Ovary (tissue), 7 donors: ENCODE measurements at regions not wholly inside any gene's neighbourhood (a gene's known extent, or its start where the extent isn't known, plus 50 kb on each side); places are given as distances from the start of the nearest gene placed in this dataset.

Source experiments
- DNase-seq, 5 donors: peaks; one replicate each; pipeline ENCODE4 v3.0.0-alpha.2; 2019 to 2020
- H3K27ac ChIP-seq, 2 donors: fragments of 200-600 bp; one replicate each; pipeline versions ENCODE4 v1.5.1 to v1.8.0; 2019 to 2022
- H3K27me3 ChIP-seq: fragments of 200-600 bp; one replicate; pipeline ENCODE4 v1.8.0; 2022
- H3K36me3 ChIP-seq: fragments of 200-600 bp; sonication (generic); one replicate; pipeline ENCODE4 v1.5.1; 2019
- H3K4me1 ChIP-seq: one replicate; pipeline ENCODE4 v1.8.1; 2013; ENCODE audit warnings: mild to moderate bottlenecking, moderate library complexity; ENCODE audit not compliant: insufficient read depth
- H3K4me3 ChIP-seq: fragments of 200-600 bp; sonication (generic); one replicate; pipeline ENCODE4 v1.5.1; 2017
- H3K9me3 ChIP-seq, 2 donors: fragments of 200-600 bp in 1 of 2; sonication (generic) in 1 of 2; one replicate each; pipeline versions ENCODE4 v1.5.1 to v1.8.1; 2013 to 2019; ENCODE audit warnings: mild to moderate bottlenecking in 1 of 2, moderate library complexity in 1 of 2
- EP300 ChIP-seq: sonication (generic); formaldehyde crosslinking; IDR thresholded peaks from one replicate; pipeline ENCODE4 v1.6.1; 2017; ENCODE audit warnings: antibody characterized with exemption
- POLR2A ChIP-seq: fragments of 450-650 bp; IDR thresholded peaks from one replicate; pipeline ENCODE4 v1.6.1; 2017; ENCODE audit warnings: antibody characterized with exemption, mild to moderate bottlenecking, moderate library complexity
- WGBS, 3 donors: extraction: QIAGEN DNeasy Blood & Tissue Kit in 1 of 3; methylation state at CpG; one replicate each; pipeline versions ENCODE4 v1.1.5 to v1.1.7; 2013 to 2017; 5-methylcytosine and 5-hydroxymethylcytosine counted together
- intact Hi-C, 4 donors: fragments of 100-400 bp; cut with DNase I; formaldehyde crosslinking; loops; one replicate each; pipeline versions ENCODE4 v1.11.0 to v1.15.1; 2022 to 2023
- TF ChIP-seq, protein P1 (sequence below), 3 donors: fragments of 450-650 bp in 2 of 3; fragments of 200-600 bp in 1 of 3; IDR thresholded peaks; one replicate each; pipeline versions ENCODE4 v1.5.1 to v1.8.0; 2016 to 2022; ENCODE audit warnings: antibody characterized with exemption in 3 of 3, mild to moderate bottlenecking in 1 of 3
- donor health status: DM: no; HTN: no; CAD: no; lungs with moderate emphysema.
- donor health status: DM: no; HTN: no; CAD: no.
- donor health status: Bipolar disorder and iron deficiency.
- donor health status: DM: no; HTN: no; CAD: no.
- donor health status: DM: yes; HTN: yes; CAD: no.

DNA sequence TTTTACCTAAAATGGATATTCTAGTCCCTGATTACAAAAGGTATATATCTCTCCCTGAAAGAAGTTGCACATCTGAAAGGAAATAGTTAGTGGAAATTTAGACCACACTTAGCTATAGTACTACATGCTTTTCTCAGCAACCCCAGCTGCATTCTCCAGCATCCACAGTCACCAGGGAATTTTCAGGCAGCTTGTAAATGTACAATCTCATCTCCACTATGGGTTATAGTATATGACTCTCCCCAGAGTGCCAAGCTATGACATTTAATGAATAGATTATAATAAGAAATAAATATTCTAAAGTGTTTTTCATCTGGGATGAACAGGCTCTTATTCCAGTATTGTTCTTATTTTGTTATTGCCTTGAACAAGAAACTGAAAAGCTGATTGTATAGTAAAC is 197.6 kb upstream of the HNRNPA3 start:
- Histone ChIP-seq H3K4me3 (no peak overlapping the region), H3K9me3 (no peaks in the 10 kb centered on the region), H3K27me3 (no peaks in the 10 kb centered on the region), H3K36me3 (no peaks in the 10 kb centered on the region), H3K27ac (no peak overlapping the region), H3K4me1 (no peaks in the 10 kb centered on the region)
- intact Hi-C loops: no loop called here
- DNase-seq: no peak
- TF ChIP-seq EP300 (no peak), POLR2A (no peak)
- TF ChIP-seq, protein P1, sequence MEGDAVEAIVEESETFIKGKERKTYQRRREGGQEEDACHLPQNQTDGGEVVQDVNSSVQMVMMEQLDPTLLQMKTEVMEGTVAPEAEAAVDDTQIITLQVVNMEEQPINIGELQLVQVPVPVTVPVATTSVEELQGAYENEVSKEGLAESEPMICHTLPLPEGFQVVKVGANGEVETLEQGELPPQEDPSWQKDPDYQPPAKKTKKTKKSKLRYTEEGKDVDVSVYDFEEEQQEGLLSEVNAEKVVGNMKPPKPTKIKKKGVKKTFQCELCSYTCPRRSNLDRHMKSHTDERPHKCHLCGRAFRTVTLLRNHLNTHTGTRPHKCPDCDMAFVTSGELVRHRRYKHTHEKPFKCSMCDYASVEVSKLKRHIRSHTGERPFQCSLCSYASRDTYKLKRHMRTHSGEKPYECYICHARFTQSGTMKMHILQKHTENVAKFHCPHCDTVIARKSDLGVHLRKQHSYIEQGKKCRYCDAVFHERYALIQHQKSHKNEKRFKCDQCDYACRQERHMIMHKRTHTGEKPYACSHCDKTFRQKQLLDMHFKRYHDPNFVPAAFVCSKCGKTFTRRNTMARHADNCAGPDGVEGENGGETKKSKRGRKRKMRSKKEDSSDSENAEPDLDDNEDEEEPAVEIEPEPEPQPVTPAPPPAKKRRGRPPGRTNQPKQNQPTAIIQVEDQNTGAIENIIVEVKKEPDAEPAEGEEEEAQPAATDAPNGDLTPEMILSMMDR (IDR thresholded peaks at IDR 0.05): no peak

DNA sequence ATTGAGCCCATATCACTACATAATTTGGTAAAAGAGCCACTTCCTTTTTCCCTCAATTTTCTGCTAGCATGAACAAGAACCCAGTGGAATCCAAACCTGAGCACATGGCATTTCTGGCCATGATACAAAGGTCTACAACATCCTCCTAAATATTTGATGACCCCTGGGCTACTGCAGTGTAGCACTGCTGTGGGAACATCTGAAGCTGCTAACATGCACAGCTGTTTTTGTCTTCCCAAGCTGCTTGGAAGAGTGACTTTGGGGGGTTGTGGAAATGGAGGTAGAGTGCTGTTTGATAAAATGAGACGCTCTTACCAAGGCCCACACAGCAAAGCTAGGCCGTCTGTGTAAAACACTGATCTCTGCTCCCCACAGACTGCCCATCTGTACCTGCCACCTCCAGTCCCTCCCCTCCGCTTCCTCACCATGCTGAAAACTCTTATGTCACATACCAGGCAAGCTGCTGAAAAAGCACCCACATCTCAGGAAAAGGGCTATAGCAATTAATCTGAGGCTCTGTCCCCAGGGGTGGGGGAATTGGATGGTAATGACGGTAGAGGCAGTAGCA is 197.2 kb upstream of the HNRNPA3 start:
- Histone ChIP-seq H3K27ac (no peak overlapping the region), H3K36me3 (no peaks in the 10 kb centered on the region), H3K4me3 (no peak overlapping the region), H3K4me1 (no peaks in the 10 kb centered on the region), H3K27me3 (no peaks in the 10 kb centered on the region), H3K9me3 (no peaks in the 10 kb centered on the region)
- DNase-seq: no peak
- TF ChIP-seq EP300 (no peak), POLR2A (no peak)
- TF ChIP-seq, protein P1 (IDR thresholded peaks at IDR 0.05): no peak
- 70 to 85% (median 79%) methylated on average over 4 of the region's 4 CpGs for WGBS, 3 donors
- intact Hi-C loops: no loop called here

DNA sequence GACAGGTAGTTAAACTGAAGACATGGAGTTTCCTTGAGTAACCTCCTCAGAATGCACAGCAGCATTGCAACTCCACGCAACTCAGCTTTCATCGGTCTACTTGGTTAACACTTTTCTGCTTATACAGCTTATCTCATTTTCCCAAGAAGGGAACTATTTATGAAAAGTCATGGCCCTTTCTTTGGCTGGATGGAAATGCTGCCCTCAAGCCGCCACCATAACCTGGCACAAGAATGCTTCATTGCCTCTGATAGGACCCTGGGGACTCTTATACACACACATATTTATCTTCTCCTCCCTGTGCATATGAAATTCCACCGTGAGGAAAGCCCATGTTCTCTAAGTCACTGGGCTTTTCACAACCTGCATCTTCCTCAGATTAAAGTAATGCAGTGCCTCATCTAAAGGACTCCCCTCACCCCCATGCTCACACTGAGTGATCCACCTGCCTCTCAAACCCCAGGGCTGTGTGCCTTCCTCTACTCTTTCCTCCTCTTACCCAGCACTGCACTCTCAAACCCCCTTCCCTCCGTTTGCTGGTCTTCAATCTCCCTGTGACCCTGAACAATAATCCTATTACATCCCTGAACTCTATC is 192.0 kb upstream of the HNRNPA3 start:
- TF ChIP-seq POLR2A: no peak
- no peak for TF ChIP-seq EP300
- TF ChIP-seq, protein P1 (IDR thresholded peaks at IDR 0.05): no peak
- no peak overlapping the region for H3K27ac ChIP-seq
- H3K9me3 ChIP-seq: no peaks in the 10 kb centered on the region
- no peaks in the 10 kb centered on the region for H3K36me3 ChIP-seq
- H3K4me1 ChIP-seq: no peaks in the 10 kb centered on the region
- intact Hi-C loops: no loop called here
- no peak overlapping the region for H3K4me3 ChIP-seq
- WGBS, 3 donors: 81 to 87% (median 86%) methylated on average over 5 of the region's 5 CpGs
- H3K27me3 ChIP-seq: no peaks in the 10 kb centered on the region
- DNase-seq: no peak

DNA sequence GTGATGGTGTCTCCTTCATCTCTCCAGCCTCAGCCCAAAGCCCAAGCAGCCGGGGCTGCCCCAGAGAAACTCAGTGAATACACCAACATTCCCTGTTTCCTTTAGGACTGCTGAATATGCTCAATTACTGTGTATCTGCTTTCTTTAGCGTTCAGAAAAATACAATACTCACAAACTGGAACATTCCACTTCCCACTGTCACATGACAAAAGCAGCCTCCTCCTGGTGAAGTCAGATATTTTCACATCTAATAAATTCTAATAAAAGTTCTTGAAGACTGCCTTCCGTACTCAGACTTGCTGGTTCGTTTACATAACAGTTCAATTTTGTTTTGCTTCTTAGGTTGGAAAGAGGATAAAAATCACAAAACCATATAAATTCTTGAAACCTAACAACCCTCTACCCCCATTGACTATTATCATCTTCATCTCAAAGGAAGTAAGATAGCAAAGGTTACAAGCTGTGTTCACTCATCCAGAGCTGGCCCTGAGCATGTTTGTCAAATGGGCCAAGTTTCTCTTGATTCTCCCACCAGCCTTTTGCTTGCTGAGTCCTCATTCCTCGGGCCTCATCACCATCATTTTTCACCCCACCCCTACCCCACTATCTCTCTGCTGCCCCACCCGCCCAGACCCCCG is 190.8 kb upstream of the HNRNPA3 start:
- Histone ChIP-seq H3K4me3 (no peak overlapping the region), H3K9me3 (no peaks in the 10 kb centered on the region), H3K27ac (no peak overlapping the region), H3K36me3 (no peaks in the 10 kb centered on the region), H3K4me1 (no peaks in the 10 kb centered on the region), H3K27me3 (no peaks in the 10 kb centered on the region)
- DNase-seq: no peak
- 47 to 50% (median 47%) methylated on average over 7 of the region's 7 CpGs for WGBS, 3 donors
- intact Hi-C loops: no loop called here
- no peak for TF ChIP-seq POLR2A
- TF ChIP-seq, protein P1 (IDR thresholded peaks at IDR 0.05): no peak
- TF ChIP-seq EP300: no peak
